HCT116 (cell line): ENCODE measurements at regions not wholly inside any gene's neighbourhood (a gene's known extent, or its start where the extent isn't known, plus 50 kb on each side); places are given as distances from the start of the nearest gene placed in this dataset.

Experiments used
- ATAC-seq: fragments of 200-7000 bp; cut with Tn5 transposase; 2 replicates; pipeline ENCODE4 v1.9.1; 2020; ENCODE audit warnings: mild to moderate bottlenecking, moderate library complexity
- BruUV-seq: library from RNA; stranded (reverse); fragments of 400-500 nt; replicated peaks from 2 replicates; lab custom pipeline; 2021; lab: Mats Ljungman, UMichigan
- CTCF ChIA-PET: fragments of 300-600 bp; sonication (Branson Sonifier 250); formaldehyde crosslinking; loops from one replicate; lab custom pipeline; 2021; ENCODE audit warnings: antibody characterized with exemption; lab: Charles Lee
- POLR2A ChIA-PET: fragments of 300-600, 350-600 bp; sonication (Branson Sonifier 250); formaldehyde crosslinking; loops from one replicate; lab custom pipeline; 2021; ENCODE audit warnings: antibody characterized with exemption; lab: Charles Lee
- RAD21 ChIA-PET, 2 experiments: fragments of 300-600 bp; sonication (Branson Sonifier 250); formaldehyde crosslinking; loops; one replicate each; lab custom pipeline; 2023; ENCODE audit warnings: low total read pairs in 2 of 2; ENCODE audit not compliant: uncharacterized antibody in 2 of 2, unreplicated experiment in 2 of 2, low non-redundant PET in 1 of 2; lab: Charles Lee
- DNase-seq: peaks from one replicate; pipeline ENCODE4 v3.0.0-alpha.2; 2010; ENCODE audit warnings: low read depth, low spot score
- H2AFZ ChIP-seq: fragments of 200-600 bp; shearing (Covaris generic), sonication (generic); 2 replicates; pipeline ENCODE4 v1.6.1; 2017; ENCODE audit warnings: low read depth, mixed run types, mixed read lengths, antibody characterized with exemption, low read length; ENCODE audit not compliant: poor library complexity, severe bottlenecking
- H3K27ac ChIP-seq: 2 replicates; pipeline ENCODE4 v1.5.1; 2012; ENCODE audit warnings: low read depth, low read length
- H3K27me3 ChIP-seq: fragments of 200-600 bp; sonication (generic); 2 replicates; pipeline ENCODE4 v1.6.1; 2016; ENCODE audit warnings: mixed run types, low read length, mixed read lengths; ENCODE audit not compliant: insufficient read depth
- H3K36me3 ChIP-seq, 2 experiments: fragments of 200-500 bp in 1 of 2; fragments of 200-600 bp in 1 of 2; sonication (Bioruptor generic) in 1 of 2; sonication (generic) in 1 of 2; 2 replicates each; pipeline versions ENCODE4 v1.5.1 to v1.6.1; 2014 to 2016; ENCODE audit warnings: low read length in 2 of 2, inconsistent platforms in 1 of 2, mixed read lengths in 1 of 2, mixed run types in 1 of 2; ENCODE audit not compliant: insufficient read depth in 2 of 2, control insufficient read depth in 1 of 2
- H3K4me1 ChIP-seq, 2 experiments: fragments of 200-600 bp in 1 of 2; sonication (generic) in 1 of 2; 2 replicates each; pipeline versions ENCODE4 v1.5.1 to v1.6.1; 2012 to 2017; ENCODE audit warnings: low read length in 2 of 2, inconsistent platforms in 1 of 2, mild to moderate bottlenecking in 1 of 2, mixed read lengths in 1 of 2, mixed run types in 1 of 2, moderate library complexity in 1 of 2; ENCODE audit not compliant: insufficient read depth in 2 of 2, control insufficient read depth in 1 of 2
- H3K4me2 ChIP-seq: fragments of 200-600 bp; sonication (generic); 2 replicates; pipeline ENCODE4 v1.6.1; 2017; ENCODE audit warnings: mixed run types, low read length, mixed read lengths
- H3K4me3 ChIP-seq, 2 experiments: fragments of 200-600 bp in 1 of 2; sonication (generic) in 1 of 2; replicated peaks in 1 of 2; 2 replicates each; pipeline ENCODE4 v1.5.1; 2011 to 2016; ENCODE audit warnings: low read length in 2 of 2, control low read depth in 1 of 2, low read depth in 1 of 2, mild to moderate bottlenecking in 1 of 2, mixed read lengths in 1 of 2, mixed run types in 1 of 2
- H3K79me2 ChIP-seq: fragments of 200-600 bp; sonication (generic); 2 replicates; pipeline ENCODE4 v1.6.1; 2017; ENCODE audit warnings: mild to moderate bottlenecking, mixed run types, low read length, moderate library complexity, mixed read lengths; ENCODE audit not compliant: insufficient read depth
- H3K9ac ChIP-seq: fragments of 200-600 bp; sonication (generic); 2 replicates; pipeline ENCODE4 v1.6.1; 2016; ENCODE audit warnings: low read length, mixed read lengths
- H3K9me2 ChIP-seq: fragments of 200-600 bp; sonication (generic), shearing (Covaris generic); 2 replicates; pipeline ENCODE4 v1.6.1; 2017; ENCODE audit warnings: mixed run types, mild to moderate bottlenecking, moderate library complexity; ENCODE audit not compliant: insufficient read depth
- H3K9me3 ChIP-seq, 2 experiments: fragments of 200-500 bp in 1 of 2; fragments of 200-600 bp in 1 of 2; sonication (Bioruptor generic) in 1 of 2; sonication (generic) in 1 of 2; 2 replicates each; pipeline ENCODE4 v1.6.1; 2014 to 2017; ENCODE audit warnings: low read length in 2 of 2, mixed read lengths in 2 of 2, inconsistent platforms in 1 of 2, low read depth in 1 of 2, mild to moderate bottlenecking in 1 of 2, mixed run types in 1 of 2, moderate library complexity in 1 of 2; ENCODE audit not compliant: control insufficient read depth in 1 of 2, insufficient read depth in 1 of 2
- H4K20me1 ChIP-seq: fragments of 200-600 bp; sonication (generic), shearing (Covaris generic); 2 replicates; pipeline ENCODE4 v1.6.1; 2017; ENCODE audit warnings: mixed run types, mild to moderate bottlenecking, moderate library complexity; ENCODE audit not compliant: insufficient read depth
- ELF1 ChIP-seq: IDR thresholded peaks from 2 replicates; pipeline ENCODE4 v1.6.1; 2012; ENCODE audit warnings: low read depth, borderline replicate concordance
- EZH2 ChIP-seq: fragments of 200-600 bp; sonication (generic); IDR thresholded peaks from 2 replicates; pipeline ENCODE4 v1.6.1; 2017; ENCODE audit warnings: antibody characterized with exemption, mixed run types
- JUND ChIP-seq: IDR thresholded peaks from 2 replicates; pipeline ENCODE4 v1.6.1; 2012
- SIN3A ChIP-seq: IDR thresholded peaks from 2 replicates; pipeline ENCODE4 v1.6.1; 2012; ENCODE audit warnings: low read depth
- TCF7L2 ChIP-seq: IDR thresholded peaks from 2 replicates; pipeline ENCODE4 v1.7.0; 2011; ENCODE audit warnings: borderline replicate concordance, inconsistent platforms; ENCODE audit not compliant: insufficient read depth, insufficient read length; ENCODE audit errors: extremely low read depth
- ZBTB33 ChIP-seq: IDR thresholded peaks from 2 replicates; pipeline ENCODE4 v1.6.1; 2011; ENCODE audit warnings: mild to moderate bottlenecking, low read length, moderate library complexity; ENCODE audit not compliant: insufficient replicate concordance; ENCODE audit errors: extremely low read depth
- intact Hi-C: fragments of 100-400 bp; cut with micrococcal nuclease; formaldehyde crosslinking; loops from 2 replicates; pipeline ENCODE4 v1.10.0; 2022

- no peaks in the 10 kb centered on the region for H3K79me2 ChIP-seq
- H3K4me3 ChIP-seq, result no peak overlapping the region
- no peak overlapping the region for H2AFZ ChIP-seq
- ChIA-PET CTCF (no interaction called here), POLR2A (no interaction called here), RAD21 (no interaction called here)
- H4K20me1 ChIP-seq, result no peaks in the 10 kb centered on the region
- no peak overlapping the region for H3K9ac ChIP-seq
- H3K27ac ChIP-seq, result no peak overlapping the region
- intact Hi-C loops, result no loop called here
- DNase-seq (no peak), ATAC-seq (no peak)
- H3K9me2 ChIP-seq, result no peaks in the 10 kb centered on the region
- no peaks in the 10 kb centered on the region for H3K36me3 ChIP-seq
- H3K4me1 ChIP-seq, result no peaks in the 10 kb centered on the region
- no peaks in the 10 kb centered on the region for H3K27me3 ChIP-seq
- TF ChIP-seq ZBTB33, result no peak
- TF ChIP-seq EZH2, result no peak
- H3K4me2 ChIP-seq, result no peak overlapping the region
- peaks cover 0 to 5% of the 10 kb centered on the region in 2 experiments; a peak in 2 of 4 replicates for H3K9me3 ChIP-seq
- no TSS peak for BruUV-seq
Observed at GRCh38 chr11:96969251-96969650, 579.4 kb downstream of the JRKL start.

GRCh38 chr11:96978751-96979150 lies 588.9 kb downstream of the JRKL start:
- DNase-seq, result no peak
- Histone ChIP-seq H4K20me1 (no peaks in the 10 kb centered on the region), H3K27ac (no peak overlapping the region), H2AFZ (no peak overlapping the region), H3K9me3 (peaks cover 3 to 10% of the 10 kb centered on the region in 2 experiments; a peak in 1 of 4 replicates), H3K79me2 (no peaks in the 10 kb centered on the region), H3K9me2 (no peaks in the 10 kb centered on the region), H3K36me3 (no peaks in the 10 kb centered on the region), H3K27me3 (no peaks in the 10 kb centered on the region), H3K9ac (no peak overlapping the region), H3K4me3 (no peak overlapping the region), H3K4me2 (no peak overlapping the region), H3K4me1 (no peaks in the 10 kb centered on the region)
- intact Hi-C loops, result no loop called here
- ATAC-seq, result no peak
- TF ChIP-seq SIN3A (no peak), ZBTB33 (no peak), ELF1 (no peak), EZH2 (no peak), JUND (no peak), TCF7L2 (no peak)
- ChIA-PET POLR2A (no interaction called here), RAD21 (no interaction called here), CTCF (no interaction called here)
- BruUV-seq, result no TSS peak
